ENCODE measurements at regions not wholly inside any gene's neighbourhood (a gene's known extent, or its start where the extent isn't known, plus 50 kb on each side); places are given as distances from the start of the nearest gene placed in this dataset.
"Not testable (repeated sequence)": the region's sequence is repeated elsewhere in the genome, so short reads cannot be mapped to it uniquely, and the experiment has no call there.

DNA sequence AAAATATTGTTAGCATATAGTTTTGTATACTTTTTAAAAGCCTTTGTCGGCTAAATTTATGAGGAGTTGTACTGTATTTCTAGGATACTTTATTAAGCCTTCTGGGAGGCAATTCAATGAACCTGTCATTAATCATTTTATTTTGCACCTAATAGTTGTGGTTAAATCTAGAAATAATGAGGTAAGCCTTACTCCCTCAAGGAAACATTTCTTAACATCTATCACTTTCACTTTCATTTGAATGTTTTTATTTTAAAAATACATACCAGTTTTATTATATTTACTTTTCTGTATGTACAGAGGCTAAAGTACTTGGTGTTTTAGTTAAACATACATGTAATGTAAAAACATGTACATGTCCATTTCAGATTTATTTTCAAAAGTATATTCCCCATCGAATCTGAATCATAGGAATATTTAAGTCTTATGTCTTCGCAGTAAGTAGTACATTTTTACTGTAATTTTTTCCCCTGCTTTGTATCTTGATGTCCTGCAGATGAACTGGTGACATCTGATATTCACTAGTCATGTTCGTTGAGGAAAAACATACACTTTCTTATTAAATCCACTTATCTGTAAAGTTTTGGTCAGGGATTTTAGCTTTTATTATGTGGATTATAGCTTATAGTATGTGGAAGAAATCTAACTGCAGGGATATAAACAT, 82.8 kb downstream of the DISP1 start:
- intact Hi-C loops (cut with DNase I), result no loop called here
- no peak for TF ChIP-seq POLR2AphosphoS5 (IDR thresholded peaks at IDR 0.05; ENCODE audit: insufficient read depth in 1 of 2, low read depth in 1 of 2)
- TF ChIP-seq, protein P1, sequence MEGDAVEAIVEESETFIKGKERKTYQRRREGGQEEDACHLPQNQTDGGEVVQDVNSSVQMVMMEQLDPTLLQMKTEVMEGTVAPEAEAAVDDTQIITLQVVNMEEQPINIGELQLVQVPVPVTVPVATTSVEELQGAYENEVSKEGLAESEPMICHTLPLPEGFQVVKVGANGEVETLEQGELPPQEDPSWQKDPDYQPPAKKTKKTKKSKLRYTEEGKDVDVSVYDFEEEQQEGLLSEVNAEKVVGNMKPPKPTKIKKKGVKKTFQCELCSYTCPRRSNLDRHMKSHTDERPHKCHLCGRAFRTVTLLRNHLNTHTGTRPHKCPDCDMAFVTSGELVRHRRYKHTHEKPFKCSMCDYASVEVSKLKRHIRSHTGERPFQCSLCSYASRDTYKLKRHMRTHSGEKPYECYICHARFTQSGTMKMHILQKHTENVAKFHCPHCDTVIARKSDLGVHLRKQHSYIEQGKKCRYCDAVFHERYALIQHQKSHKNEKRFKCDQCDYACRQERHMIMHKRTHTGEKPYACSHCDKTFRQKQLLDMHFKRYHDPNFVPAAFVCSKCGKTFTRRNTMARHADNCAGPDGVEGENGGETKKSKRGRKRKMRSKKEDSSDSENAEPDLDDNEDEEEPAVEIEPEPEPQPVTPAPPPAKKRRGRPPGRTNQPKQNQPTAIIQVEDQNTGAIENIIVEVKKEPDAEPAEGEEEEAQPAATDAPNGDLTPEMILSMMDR (IDR thresholded peaks at IDR 0.05), result no peak
- TF ChIP-seq POLR2A (IDR thresholded peaks at IDR 0.05), result no peak
- H3K4me3 ChIP-seq, result peak overlapping the region; percentile 10 to 13
- H3K27me3 ChIP-seq, result no peaks in the 10 kb centered on the region
- no peak overlapping the region for H3K27ac ChIP-seq
- H3K9me3 ChIP-seq, result no peaks in the 10 kb centered on the region
- H3K36me3 ChIP-seq, result no peaks in the 10 kb centered on the region
- DNase-seq (ENCODE audit: extremely low spot score in 2 of 2), result no peak
- no peaks in the 10 kb centered on the region for H3K4me1 ChIP-seq

DNA sequence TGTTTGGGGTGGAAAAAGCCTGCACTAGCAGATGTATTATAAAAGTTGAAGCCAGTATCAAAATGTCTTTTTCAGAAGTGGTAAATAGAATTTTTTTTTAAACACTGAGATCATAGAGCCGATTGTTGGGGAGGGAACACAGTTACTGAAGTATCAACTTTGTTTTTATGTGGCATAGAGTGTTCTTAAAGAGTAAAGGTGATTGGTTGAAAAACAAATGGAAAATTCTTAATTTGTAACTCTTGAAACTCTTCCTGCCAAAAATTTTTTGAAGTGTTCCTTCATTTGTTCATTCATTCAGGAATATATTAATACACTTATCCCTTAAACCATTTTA, 83.3 kb downstream of the DISP1 start:
- Histone ChIP-seq H3K27me3 (no peaks in the 10 kb centered on the region), H3K9me3 (no peaks in the 10 kb centered on the region), H3K4me1 (no peaks in the 10 kb centered on the region), H3K27ac (no peak overlapping the region), H3K36me3 (no peaks in the 10 kb centered on the region), H3K4me3 (peak overlapping the region; percentile 10 to 13)
- DNase-seq (ENCODE audit: extremely low spot score in 2 of 2), result no peak
- TF ChIP-seq, protein P1 (IDR thresholded peaks at IDR 0.05), result no peak
- intact Hi-C loops (cut with DNase I), result no loop called here

DNA sequence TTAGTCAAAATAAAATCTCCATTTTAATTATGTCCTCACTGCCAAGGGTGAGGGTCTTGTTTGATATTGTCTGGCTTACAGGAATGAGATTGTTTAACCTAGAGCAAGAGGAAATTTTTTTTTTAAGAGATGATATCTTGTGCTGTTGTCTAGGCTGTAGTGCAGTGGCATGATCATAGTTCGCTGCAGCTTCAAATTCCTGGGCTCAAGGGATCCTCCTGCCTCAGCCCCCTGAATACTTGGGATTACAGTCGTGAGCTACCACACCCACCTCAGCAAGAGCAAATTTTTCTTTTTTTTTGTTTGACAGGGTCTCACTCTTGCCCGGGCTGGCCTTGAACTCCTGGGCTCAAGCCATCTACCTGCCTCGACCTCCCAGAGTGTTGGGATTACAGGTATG, 84.6 kb downstream of the DISP1 start:
- TF ChIP-seq POLR2AphosphoS5 (IDR thresholded peaks at IDR 0.05; ENCODE audit: insufficient read depth in 1 of 2, low read depth in 1 of 2) (no peak), POLR2A (IDR thresholded peaks at IDR 0.05) (no peak)
- TF ChIP-seq, protein P1 (IDR thresholded peaks at IDR 0.05), result no peak
- Histone ChIP-seq H3K4me1 (no peaks in the 10 kb centered on the region), H3K27me3 (no peaks in the 10 kb centered on the region), H3K9me3 (no peaks in the 10 kb centered on the region), H3K36me3 (no peaks in the 10 kb centered on the region), H3K4me3 (no peak overlapping the region), H3K27ac (no peak overlapping the region)
- intact Hi-C loops (cut with DNase I), result no loop called here
- no peak for DNase-seq (ENCODE audit: extremely low spot score in 2 of 2)

DNA sequence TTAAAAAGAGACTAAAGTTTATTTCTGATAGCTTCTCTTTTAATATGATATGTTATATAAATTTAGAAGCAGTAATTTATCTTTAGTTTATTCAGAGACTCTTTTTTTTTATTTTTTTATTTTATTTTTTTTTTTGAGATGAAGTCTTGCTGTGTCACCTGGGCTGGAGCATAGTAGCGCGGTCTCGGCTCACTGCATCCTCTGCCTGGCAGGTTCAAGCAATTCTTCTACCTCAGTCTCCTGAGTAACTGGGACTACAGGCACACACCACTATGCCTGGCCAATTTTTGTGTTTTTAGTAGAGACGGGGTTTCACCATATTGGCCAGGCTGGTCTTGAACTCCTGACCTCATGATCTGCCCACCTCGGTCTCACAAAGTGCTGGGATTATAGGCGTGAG, 89.6 kb downstream of the DISP1 start:
- Histone ChIP-seq H3K4me3 (no peak overlapping the region), H3K4me1 (no peaks in the 10 kb centered on the region), H3K27ac (no peak overlapping the region), H3K9me3 (no peaks in the 10 kb centered on the region), H3K27me3 (no peaks in the 10 kb centered on the region), H3K36me3 (no peaks in the 10 kb centered on the region)
- TF ChIP-seq, protein P1 (IDR thresholded peaks at IDR 0.05), result no peak
- no peak for TF ChIP-seq POLR2A (IDR thresholded peaks at IDR 0.05)
- no peak for TF ChIP-seq POLR2AphosphoS5 (IDR thresholded peaks at IDR 0.05; ENCODE audit: insufficient read depth in 1 of 2, low read depth in 1 of 2)
- DNase-seq (ENCODE audit: extremely low spot score in 2 of 2), result no peak
- intact Hi-C loops (cut with DNase I), result no loop called here

DNA sequence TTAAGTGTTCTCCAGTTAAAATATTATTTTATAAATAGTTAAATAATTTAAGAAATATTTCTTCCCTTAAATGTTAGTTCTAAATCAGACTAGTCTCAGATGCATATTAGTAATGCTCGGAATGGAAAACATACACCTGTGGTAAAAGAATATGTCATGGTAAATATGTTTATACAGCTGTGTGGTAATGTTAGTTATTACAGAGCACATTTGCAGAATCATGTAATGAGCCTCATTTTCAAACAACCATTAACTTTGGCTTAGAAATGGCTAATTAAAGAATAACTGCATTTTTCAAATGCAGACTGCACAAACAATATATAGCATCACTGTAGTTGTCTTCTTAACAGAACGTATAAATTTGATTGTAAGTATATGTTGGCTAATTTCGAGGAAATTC, 90.3 kb downstream of the DISP1 start:
- Histone ChIP-seq H3K36me3 (no peaks in the 10 kb centered on the region), H3K27ac (no peak overlapping the region), H3K4me1 (no peaks in the 10 kb centered on the region), H3K9me3 (no peaks in the 10 kb centered on the region), H3K27me3 (no peaks in the 10 kb centered on the region), H3K4me3 (no peak overlapping the region)
- intact Hi-C loops (cut with DNase I), result no loop called here
- TF ChIP-seq POLR2A (IDR thresholded peaks at IDR 0.05) (no peak), POLR2AphosphoS5 (IDR thresholded peaks at IDR 0.05; ENCODE audit: insufficient read depth in 1 of 2, low read depth in 1 of 2) (no peak)
- TF ChIP-seq, protein P1 (IDR thresholded peaks at IDR 0.05), result no peak
- DNase-seq (ENCODE audit: extremely low spot score in 2 of 2), result no peak

DNA sequence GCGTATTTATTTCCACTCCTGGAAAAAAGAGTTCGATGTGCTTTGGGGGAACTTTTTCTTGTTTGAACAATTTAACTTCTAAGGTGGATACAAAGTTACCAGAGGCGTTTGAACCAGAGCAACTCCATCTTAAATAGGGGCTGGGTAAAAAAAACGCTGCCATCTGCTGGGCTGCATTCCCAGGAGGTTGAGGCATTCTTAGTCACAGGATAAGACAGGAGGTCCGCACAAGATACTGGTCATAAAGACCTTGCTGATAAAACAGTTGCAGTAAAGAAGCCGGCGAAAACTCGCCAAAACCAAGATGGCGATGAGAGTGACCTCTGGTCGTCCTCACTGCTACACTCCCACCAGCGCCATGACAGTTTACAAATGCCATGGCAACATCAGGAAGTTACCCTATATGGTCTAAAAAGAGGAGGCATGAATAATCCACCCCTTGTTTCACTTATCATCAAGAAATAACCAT, 91.5 kb downstream of the DISP1 start:
- H3K27me3 ChIP-seq; H3K36me3 ChIP-seq; H3K4me1 ChIP-seq; DNase-seq (ENCODE audit: extremely low spot score in 2 of 2); H3K9me3 ChIP-seq; H3K4me3 ChIP-seq; H3K27ac ChIP-seq; intact Hi-C loops (cut with DNase I): not testable (repeated sequence)

Data from vagina (tissue), 2 donors.